ENCODE measurements at regions not wholly inside any gene's neighbourhood (a gene's known extent, or its start where the extent isn't known, plus 50 kb on each side); places are given as distances from the start of the nearest gene placed in this dataset.

- TF ChIP-seq CTCF (IDR thresholded peaks at IDR 0.05; ENCODE audit: insufficient read depth, low read depth, low read length) (no peak), EZH2 (IDR thresholded peaks at IDR 0.05; ENCODE audit: insufficient read depth, low read length) (no peak)
Observed at GRCh38 chr1:95311014-95311413, 77.0 kb downstream of the RWDD3 start.

Measured in astrocyte (in vitro differentiated cells and primary cell).